K562 (cell line): ENCODE measurements at regions not wholly inside any gene's neighbourhood (a gene's known extent, or its start where the extent isn't known, plus 50 kb on each side); places are given as distances from the start of the nearest gene placed in this dataset.

Experiments
- ATAC-seq: fragments of 200-7000 bp; cut with Tn5 transposase; 3 replicates; pipeline ENCODE4 v1.9.1; 2020; ENCODE audit warnings: moderate library complexity
- BruUV-seq: library from RNA; stranded (reverse); fragments of 400-500 nt; replicated peaks from 2 replicates; lab custom pipeline; 2021; lab: Mats Ljungman, UMichigan
- CTCF ChIA-PET: fragments of 300-600 bp; formaldehyde crosslinking; extraction: SDS; loops from one replicate; lab custom pipeline; 2021; ENCODE audit warnings: low intra/inter-chr PET ratio; lab: Yijun Ruan, JAX
- POLR2A ChIA-PET: fragments of 300-600, 350-650 bp; sonication (Branson Sonifier 250); formaldehyde crosslinking; extraction: SDS; loops from one replicate; lab custom pipeline; 2021; ENCODE audit warnings: antibody characterized with exemption, inconsistent platforms; lab: Yijun Ruan, JAX
- DNase-seq, 4 experiments: peaks; one replicate each; pipeline versions ENCODE4 v3.0.0 to v3.0.0-alpha.2; 2011 to 2018; ENCODE audit warnings: low spot score in 3 of 4, mixed read lengths in 3 of 4; ENCODE audit errors: extremely low read depth in 1 of 4
- FAIRE-seq: peaks from 2 replicates; lab custom pipeline; 2011; peaks lifted over from hg19 to GRCh38; lab: Jason Lieb, UNC
- H2AFZ ChIP-seq: 2 replicates; pipeline ENCODE4 v1.6.0; 2011; ENCODE audit warnings: low read depth, low read length, control low read depth, inconsistent platforms
- H3K27ac ChIP-seq: fragments of 200-600 bp; 3 replicates; pipeline ENCODE4 v1.8.0; 2011; ENCODE audit warnings: low read depth, mild to moderate bottlenecking, control low read depth, inconsistent platforms, low read length, moderate library complexity, mixed read lengths; ENCODE audit errors: extremely low read depth
- H3K27me3 ChIP-seq, 2 experiments: fragments of 300-600 bp in 1 of 2; 2 replicates in 1 of 2; 3 replicates in 1 of 2; pipeline versions ENCODE4 v1.6.0 to v1.8.0; 2011; ENCODE audit warnings: inconsistent platforms in 2 of 2, low read length in 2 of 2, mild to moderate bottlenecking in 1 of 2, mixed read lengths in 1 of 2, moderate library complexity in 1 of 2; ENCODE audit not compliant: control insufficient read depth in 2 of 2, insufficient read depth in 2 of 2
- H3K36me3 ChIP-seq: fragments of 300-600 bp; 3 replicates; pipeline ENCODE4 v1.8.0; 2011; ENCODE audit warnings: mild to moderate bottlenecking, low read length, inconsistent platforms; ENCODE audit not compliant: control insufficient read depth, insufficient read depth
- H3K4me1 ChIP-seq, 2 experiments: fragments of 200-600 bp in 1 of 2; replicated peaks in 1 of 2; 2 replicates in 1 of 2; 3 replicates in 1 of 2; pipeline versions ENCODE4 v1.5.1 to v1.8.0; 2011; ENCODE audit warnings: inconsistent platforms in 2 of 2, low read length in 2 of 2, mild to moderate bottlenecking in 1 of 2, mixed read lengths in 1 of 2, moderate library complexity in 1 of 2; ENCODE audit not compliant: control insufficient read depth in 2 of 2, insufficient read depth in 2 of 2
- H3K4me2 ChIP-seq: 2 replicates; pipeline ENCODE4 v1.6.1; 2011; ENCODE audit warnings: low read length, control low read depth, inconsistent platforms, mixed read lengths; ENCODE audit not compliant: insufficient read depth
- H3K4me3 ChIP-seq: fragments of 200-600 bp; sonication (generic), shearing (Covaris generic); 2 replicates; pipeline ENCODE4 v1.5.1; 2016; ENCODE audit warnings: control low read depth, inconsistent platforms
- H3K79me2 ChIP-seq: fragments of 200-600 bp; 3 replicates; pipeline ENCODE4 v1.8.0; 2011; ENCODE audit warnings: low read length, inconsistent platforms; ENCODE audit not compliant: control insufficient read depth, insufficient read depth
- H3K9ac ChIP-seq, 2 experiments: 2 replicates each; pipeline versions ENCODE4 v1.6.0 to v1.6.1; 2011; ENCODE audit warnings: low read depth in 2 of 2, low read length in 2 of 2, control low read depth in 1 of 2, inconsistent platforms in 1 of 2, mild to moderate bottlenecking in 1 of 2, mixed read lengths in 1 of 2; ENCODE audit not compliant: insufficient read depth in 1 of 2
- H3K9me1 ChIP-seq: one replicate; pipeline ENCODE4 v1.6.0; 2011; ENCODE audit warnings: inconsistent platforms, mild to moderate bottlenecking, low read length, moderate library complexity; ENCODE audit not compliant: control insufficient read depth, insufficient read depth
- H3K9me3 ChIP-seq: replicated peaks from 2 replicates; pipeline ENCODE4 v1.5.1; 2011; ENCODE audit warnings: low read depth, low read length, inconsistent platforms; ENCODE audit not compliant: control insufficient read depth, insufficient read depth
- H4K20me1 ChIP-seq: replicated peaks from 2 replicates; pipeline ENCODE4 v1.6.1; 2011; ENCODE audit warnings: low read length, inconsistent platforms, mixed read lengths; ENCODE audit not compliant: control insufficient read depth, insufficient read depth
- BMI1 ChIP-seq: fragments of 150-350 bp; IDR thresholded peaks from 2 replicates; pipeline ENCODE4 v1.6.1; 2014; ENCODE audit warnings: low read length
- BRD9 ChIP-seq: fragments of 450-650 bp; IDR thresholded peaks from 2 replicates; pipeline ENCODE4 v1.6.1; 2018; ENCODE audit warnings: low read depth; ENCODE audit not compliant: partially characterized antibody
- HDAC1 ChIP-seq, 2 experiments: fragments of 450-650 bp; IDR thresholded peaks; 2 replicates each; pipeline ENCODE4 v1.6.1; 2016 to 2017; ENCODE audit warnings: inconsistent platforms in 1 of 2, mild to moderate bottlenecking in 1 of 2, moderate library complexity in 1 of 2
- HDAC3 ChIP-seq: fragments of 450-650 bp; IDR thresholded peaks from 2 replicates; pipeline ENCODE4 v1.6.1; 2018; ENCODE audit warnings: borderline replicate concordance, mild to moderate bottlenecking, moderate library complexity; ENCODE audit not compliant: partially characterized antibody
- HDGF ChIP-seq: fragments of 450-650 bp; IDR thresholded peaks from 2 replicates; pipeline ENCODE4 v1.6.1; 2016
- NFE2L1 ChIP-seq: fragments of 450-650 bp; IDR thresholded peaks from 2 replicates; pipeline ENCODE4 v1.6.1; 2016; ENCODE audit warnings: missing genetic modification characterization, low read depth, mild to moderate bottlenecking, missing compliant biosample characterization, moderate library complexity, borderline replicate concordance
- NFIC ChIP-seq: fragments of 450-650 bp; IDR thresholded peaks from 2 replicates; pipeline ENCODE4 v1.6.1; 2017; ENCODE audit warnings: mild to moderate bottlenecking, inconsistent platforms
- NR2C2 ChIP-seq, 2 experiments: fragments of 200-800 bp in 1 of 2; sonication (Bioruptor generic) in 1 of 2; sonication (generic) in 1 of 2; formaldehyde crosslinking in 1 of 2; IDR thresholded peaks; 2 replicates each; pipeline versions ENCODE4 v1.6.1 to v1.8.0; 2016 to 2022; ENCODE audit warnings: mild to moderate bottlenecking in 1 of 2, missing compliant biosample characterization in 1 of 2, missing genetic modification characterization in 1 of 2, missing genetic modification reagents in 1 of 2
- SMARCC2 ChIP-seq: fragments of 450-650 bp; IDR thresholded peaks from 2 replicates; pipeline ENCODE4 v1.6.1; 2017; ENCODE audit warnings: antibody characterized with exemption, moderate library complexity, mild to moderate bottlenecking, low read depth
- SREBF1 ChIP-seq: fragments of 150-350 bp; IDR thresholded peaks from 2 replicates; pipeline ENCODE4 v1.6.1; 2014; ENCODE audit warnings: antibody characterized with exemption, low read depth, low read length, borderline replicate concordance
- SREBF2 ChIP-seq: sonication (generic); formaldehyde crosslinking; IDR thresholded peaks from 2 replicates; pipeline ENCODE4 v1.4.0; 2020; ENCODE audit warnings: mild to moderate bottlenecking, missing genetic modification reagents
- SRSF1 ChIP-seq: fragments of 200-400 bp; formaldehyde crosslinking; IDR thresholded peaks from 2 replicates; pipeline ENCODE4 v1.6.1; 2017; ENCODE audit warnings: mild to moderate bottlenecking, low read depth, low read length, moderate library complexity
- TCF7L2 ChIP-seq: fragments of 150-350 bp; IDR thresholded peaks from 2 replicates; pipeline ENCODE4 v1.6.1; 2016; ENCODE audit warnings: low read depth, mild to moderate bottlenecking, low read length, moderate library complexity
- XRCC3 ChIP-seq: fragments of 450-650 bp; IDR thresholded peaks from 2 replicates; pipeline ENCODE4 v1.6.1; 2017; ENCODE audit warnings: mild to moderate bottlenecking, moderate library complexity
- ZNF239 ChIP-seq: fragments of 250-450 bp; sonication (Bioruptor Pico); IDR thresholded peaks from 2 replicates; pipeline ENCODE4 v1.4.0; 2020; ENCODE audit warnings: mild to moderate bottlenecking
- ZNF431 ChIP-seq: sonication (generic); formaldehyde crosslinking; IDR thresholded peaks from 2 replicates; pipeline ENCODE4 v1.8.0; 2022; ENCODE audit warnings: mild to moderate bottlenecking, missing genetic modification reagents
- WGBS: fragments of 100-300 bp; shearing (Covaris generic); methylation state at CpG from one replicate; pipeline ENCODE4 v1.1.6; 2016; ENCODE audit warnings: low coverage, mixed read lengths; ENCODE audit not compliant: insufficient coverage; ENCODE audit errors: missing lambda C conversion rate; 5-methylcytosine and 5-hydroxymethylcytosine counted together
- in situ Hi-C: fragments of 300-500 bp; cut with MboI; formaldehyde crosslinking; loops from 4 replicates; pipeline ENCODE4 v1.15.0; 2018; ENCODE audit warnings: inconsistent platforms, mixed read lengths
- intact Hi-C: fragments of 100-400 bp; cut with micrococcal nuclease; formaldehyde crosslinking; loops from 2 replicates; pipeline ENCODE4 v1.14.2; 2022

GRCh38 chr2:55101466-55101865 lies 51.2 kb upstream of the RTN4 start:
- Histone ChIP-seq H3K4me2 (no peak overlapping the region), H3K36me3 (no peaks in the 10 kb centered on the region), H3K9ac (no peak overlapping the region), H2AFZ (no peak overlapping the region), H3K9me3 (no peaks in the 10 kb centered on the region), H3K4me1 (peaks cover 8 to 47% of the 10 kb centered on the region in 2 experiments), H3K79me2 (no peaks in the 10 kb centered on the region), H3K4me3 (no peak overlapping the region), H3K9me1 (no peaks in the 10 kb centered on the region), H3K27ac (no peak overlapping the region), H4K20me1 (no peaks in the 10 kb centered on the region), H3K27me3 (no peaks in the 10 kb centered on the region)
- in situ Hi-C loops: no loop called here
- DNase-seq (no peak), FAIRE-seq (no peak), ATAC-seq (no peak)
- TF ChIP-seq SMARCC2: no peak
- no peak for TF ChIP-seq SRSF1
- no peak for TF ChIP-seq HDAC3
- CTCF ChIA-PET: no interaction called here
- no TSS peak for BruUV-seq
- POLR2A ChIA-PET: interaction anchor here (1.0 kb wide), 1 partner anchor 10 kb away, joined by 3 read pairs; no protein-coding TSS in a partner anchor
- intact Hi-C loops: loop anchor here (2.0 kb wide), 1 partner anchor 17 kb away; no protein-coding TSS in a partner anchor

GRCh38 chr2:55099878-55100820 lies 49.9 kb upstream of the RTN4 start:
- intact Hi-C loops: loop anchor here (2.0 to 5.0 kb wide), 2 partner anchors 19 to 48 kb away; partner anchors contain the start of gene RTN4
- peaks cover 4 to 39% of the 10 kb centered on the region in 2 experiments; a peak in 4 of 5 replicates for H3K4me1 ChIP-seq
- no peak for FAIRE-seq
- H4K20me1 ChIP-seq: no peaks in the 10 kb centered on the region
- in situ Hi-C loops: no loop called here
- ATAC-seq: peak; percentile 57
- BruUV-seq: no TSS peak
- peak overlapping the region; percentile 58 for H3K27ac ChIP-seq
- ChIA-PET POLR2A (interaction anchor here (0.6 to 1.3 kb wide), 6 partner anchors 8 to 605 kb away, joined by 3 to 8 read pairs (median 4); no protein-coding TSS in a partner anchor), CTCF (no interaction called here)
- H3K9ac ChIP-seq: peak overlapping the region in 1 of 2 experiments; percentile 46; a peak in 2 of 4 replicates
- H3K36me3 ChIP-seq: no peaks in the 10 kb centered on the region
- H3K4me3 ChIP-seq: no peak overlapping the region
- no peaks in the 10 kb centered on the region for H3K9me3 ChIP-seq
- H3K79me2 ChIP-seq: no peaks in the 10 kb centered on the region
- WGBS: 26% methylated on average over 5 of the region's 5 CpGs
- no peaks in the 10 kb centered on the region for H3K27me3 ChIP-seq
- no peaks in the 10 kb centered on the region for H3K9me1 ChIP-seq
- peak overlapping the region; percentile 34 for H3K4me2 ChIP-seq
- no peak for DNase-seq
- H2AFZ ChIP-seq: peak overlapping the region; percentile 79
- TF ChIP-seq ZNF239 (CRISPR knock-in tag): peak; percentile 30; the same call in 1 of the 2 replicates
- no peak for TF ChIP-seq HDAC1 (IDR thresholded peaks at IDR 0.05)
- no peak for TF ChIP-seq BMI1
- TF ChIP-seq SREBF2 (CRISPR knock-in tag): no peak
- no peak for TF ChIP-seq NFIC
- no peak for TF ChIP-seq SREBF1
- TF ChIP-seq NFE2L1 (tag): no peak
- TF ChIP-seq NR2C2 (CRISPR knock-in tag; IDR thresholded peaks at IDR 0.05): no peak
- TF ChIP-seq NR2C2 (tag; IDR thresholded peaks at IDR 0.05): peak; percentile 65
- TF ChIP-seq ZNF431 (CRISPR knock-in tag): no peak
- no peak for TF ChIP-seq XRCC3
- TF ChIP-seq HDGF: no peak
- no peak for TF ChIP-seq TCF7L2
- peak; percentile 73 for TF ChIP-seq BRD9
